ENCODE measurements at regions not wholly inside any gene's neighbourhood (a gene's known extent, or its start where the extent isn't known, plus 50 kb on each side); places are given as distances from the start of the nearest gene placed in this dataset.

GRCh38 chr16:6722786-6723185 lies 609.9 kb upstream of the RBFOX1 start:
- no peaks in the 10 kb centered on the region for H4K20me1 ChIP-seq (ENCODE audit: insufficient read depth, low read length)
- no peaks in the 10 kb centered on the region for H3K9me1 ChIP-seq (ENCODE audit: insufficient read depth, low read length)
- in situ Hi-C loops (cut with MboI; ENCODE audit: low sequenced_read_pairs), result no loop called here
- ATAC-seq (ENCODE audit: low read depth) (no peak), DNase-seq (no peak)
- H3K4ac ChIP-seq (ENCODE audit: low read depth, low read length), result no peak overlapping the region
- TF ChIP-seq POLR2A (IDR thresholded peaks at IDR 0.05; ENCODE audit: low read depth, low read length) (no peak), MAFK (IDR thresholded peaks at IDR 0.05; ENCODE audit: low read depth, low read length) (no peak), USF2 (IDR thresholded peaks at IDR 0.05; ENCODE audit: low read depth, low read length) (no peak), CTCF (conservative IDR thresholded peaks at IDR 0.05; ENCODE audit: low read depth, low read length) (no peak), BHLHE40 (IDR thresholded peaks at IDR 0.05; ENCODE audit: low read depth, low read length) (no peak), ELK1 (IDR thresholded peaks at IDR 0.05; ENCODE audit: borderline replicate concordance, low read depth, low read length) (no peak)
- no peak overlapping the region for H2BK120ac ChIP-seq (ENCODE audit: low read depth, low read length)
- no peak overlapping the region for H3K56ac ChIP-seq (ENCODE audit: extremely low read depth, insufficient read depth, low read length)
- H3K27ac ChIP-seq (ENCODE audit: insufficient read depth, low read length), result no peak overlapping the region
- no peak overlapping the region for H4K5ac ChIP-seq (ENCODE audit: low read depth, low read length)
- H3K4me1 ChIP-seq (ENCODE audit: control insufficient read depth, insufficient read depth, low read length), result no peaks in the 10 kb centered on the region
- H2AK5ac ChIP-seq (ENCODE audit: low read depth, low read length), result no peak overlapping the region
- H3K79me1 ChIP-seq (ENCODE audit: low read depth in 1 of 2, low read length in 2 of 2), result no peaks in the 10 kb centered on the region
- dilution Hi-C loops (cut with HindIII; ENCODE audit: low sequenced_read_pairs, unreplicated experiment), result no loop called here
- H2AFZ ChIP-seq (replicated peaks; ENCODE audit: low read length, poor library complexity), result no peak overlapping the region
- ChIA-PET POLR2A (ENCODE audit: unreplicated experiment) (no interaction called here), CTCF (no interaction called here)
- no peak overlapping the region for H3K4me2 ChIP-seq (ENCODE audit: low read depth, low read length)
- WGBS, 2 experiments (ENCODE audit: extremely low coverage in 2 of 2, insufficient read length in 1 of 2), result no CpG with 5 or more reads among the region's 3 CpGs
- H3K18ac ChIP-seq (ENCODE audit: low read depth, low read length), result no peak overlapping the region
- no peak overlapping the region for H3K9ac ChIP-seq (ENCODE audit: low read depth, low read length)
- H3K9me3 ChIP-seq (ENCODE audit: control insufficient read depth, insufficient read depth, low read length), result peaks cover 5% of the 10 kb centered on the region; the same call in 1 of the 2 replicates
- H3K4me3 ChIP-seq (ENCODE audit: insufficient read depth, low read depth, low read length), result no peak overlapping the region
- H3K36me3 ChIP-seq (ENCODE audit: control insufficient read depth, insufficient read depth, low read length), result no peaks in the 10 kb centered on the region
- H4K8ac ChIP-seq (ENCODE audit: low read depth in 2 of 2, low read length in 2 of 2), result no peak overlapping the region
- no peak overlapping the region for H2BK20ac ChIP-seq (ENCODE audit: low read depth, low read length)
- H2BK5ac ChIP-seq (ENCODE audit: low read depth, low read length, poor library complexity, severe bottlenecking), result no peak overlapping the region
- intact Hi-C loops (cut with micrococcal nuclease), result no loop called here
- no peak overlapping the region for H4K91ac ChIP-seq (ENCODE audit: insufficient read depth, low read depth, low read length)
- H3K27me3 ChIP-seq (ENCODE audit: control insufficient read depth, insufficient read depth, low read length), result no peaks in the 10 kb centered on the region
- no peak overlapping the region for H2BK15ac ChIP-seq (ENCODE audit: low read depth, low read length)
- BruUV-seq (replicated peaks), result no TSS peak
- H3K23ac ChIP-seq (ENCODE audit: low read depth, low read length), result no peak overlapping the region
- H3K14ac ChIP-seq (replicated peaks; ENCODE audit: low read depth, low read length), result no peak overlapping the region
- H2AK9ac ChIP-seq (replicated peaks; ENCODE audit: low read depth, low read length, poor library complexity), result no peak overlapping the region
